ENCODE measurements at regions not wholly inside any gene's neighbourhood (a gene's known extent, or its start where the extent isn't known, plus 50 kb on each side); places are given as distances from the start of the nearest gene placed in this dataset.

GRCh38 chr15:79524531-79524930 lies 92.4 kb downstream of the MINAR1 start:
- ChIA-PET CTCF (no interaction called here), POLR2A (no interaction called here)
- TF ChIP-seq ZNF600 (tag by site-specific recombination; IDR thresholded peaks at IDR 0.05) = no peak
- no peak for TF ChIP-seq SCRT1 (tag by site-specific recombination; IDR thresholded peaks at IDR 0.05; ENCODE audit: borderline replicate concordance)
- TF ChIP-seq ZNF449 (tag by site-specific recombination; IDR thresholded peaks at IDR 0.05) = no peak
- TF ChIP-seq ZBTB7A (tag by site-specific recombination; IDR thresholded peaks at IDR 0.05; ENCODE audit: low read depth) = no peak
- TF ChIP-seq ZFP37 (tag by site-specific recombination; IDR thresholded peaks at IDR 0.05) = no peak
- no peak for TF ChIP-seq ZBTB20 (tag by site-specific recombination; IDR thresholded peaks at IDR 0.05)
- TF ChIP-seq ZNF501 (tag by site-specific recombination; IDR thresholded peaks at IDR 0.05) = no peak
- TF ChIP-seq MYNN (tag by site-specific recombination; IDR thresholded peaks at IDR 0.05; ENCODE audit: borderline replicate concordance) = no peak
- no peak for TF ChIP-seq ZNF513 (tag by site-specific recombination; IDR thresholded peaks at IDR 0.05)
- no peak for TF ChIP-seq ZNF654 (tag by site-specific recombination; IDR thresholded peaks at IDR 0.05; ENCODE audit: low read depth)
- TF ChIP-seq KLF1 (tag by site-specific recombination; IDR thresholded peaks at IDR 0.05) = no peak
- no peak for TF ChIP-seq ZEB2 (tag by site-specific recombination; IDR thresholded peaks at IDR 0.05)
- no peak for TF ChIP-seq ZNF488 (tag by site-specific recombination; IDR thresholded peaks at IDR 0.05)
- no peak for TF ChIP-seq KLF9 (tag by site-specific recombination; IDR thresholded peaks at IDR 0.05; ENCODE audit: low read depth)
- TF ChIP-seq ZIC2 (tag by site-specific recombination; IDR thresholded peaks at IDR 0.05) = no peak
- no peak for TF ChIP-seq MEIS1 (CRISPR knock-in tag; IDR thresholded peaks at IDR 0.05; ENCODE audit: borderline replicate concordance)
- TF ChIP-seq ZBTB11 (tag by site-specific recombination; conservative IDR thresholded peaks at IDR 0.05; ENCODE audit: low read depth) = no peak
- TF ChIP-seq ZNF555 (tag by site-specific recombination; conservative IDR thresholded peaks at IDR 0.05) = no peak
- TF ChIP-seq ATF2 (tag by site-specific recombination; IDR thresholded peaks at IDR 0.05; ENCODE audit: low read depth) = no peak

More at GRCh38 chr15:79524531-79524930, 92.4 kb downstream of the MINAR1 start:
- Histone ChIP-seq H3K27ac (ENCODE audit: extremely low read depth, low read depth, low read length) (no peak overlapping the region), H3K36me3 (ENCODE audit: control insufficient read depth in 2 of 2, insufficient read depth in 1 of 2, low read length in 2 of 2) (no peaks in the 10 kb centered on the region), H3K4me3 (ENCODE audit: low read depth, low read length) (no peak overlapping the region), H3K9me3 (ENCODE audit: control insufficient read depth, insufficient read depth, low read depth, low read length) (no peaks in the 10 kb centered on the region), H3K4me1 (ENCODE audit: control insufficient read depth, insufficient read depth, low read length) (peaks cover 4% of the 10 kb centered on the region)
